Right hindlimb (tissue), 1 donor: ENCODE measurements at regions not wholly inside any gene's neighbourhood (a gene's known extent, or its start where the extent isn't known, plus 50 kb on each side); places are given as distances from the start of the nearest gene placed in this dataset.
"Not testable (repeated sequence)": the region's sequence is repeated elsewhere in the genome, so short reads cannot be mapped to it uniquely, and the experiment has no call there.

Experiments used
- DNase-seq: peaks from one replicate; pipeline ENCODE4 v3.0.0-alpha.2; 2018

GRCh38 chr2:180927030-180927686 is 53.2 kb upstream of the UBE2E3 start:
- no peak for DNase-seq

DNA sequence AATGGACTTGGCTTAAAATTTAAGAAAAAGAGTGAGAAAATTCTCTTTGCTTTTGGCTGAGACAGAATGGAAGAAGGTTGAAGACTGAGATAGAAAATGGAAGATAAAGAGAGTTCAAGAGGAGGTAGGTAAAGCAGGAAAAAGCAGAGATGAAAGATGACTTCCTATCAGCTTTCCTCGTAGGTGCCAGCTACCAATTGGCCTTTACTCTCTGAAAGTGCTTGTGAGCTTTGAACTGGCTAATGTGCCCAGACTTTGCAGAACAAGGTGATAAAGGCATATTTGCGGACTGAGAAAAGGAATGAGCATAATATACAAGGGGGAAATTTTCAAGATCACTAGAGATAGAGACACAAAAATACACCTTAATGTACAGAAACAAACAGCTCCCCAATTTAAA is 54.7 kb upstream of the UBE2E3 start:
- no peak for DNase-seq

- DNase-seq, result no peak
Measured at GRCh38 chr2:180924063-180924462, 56.3 kb upstream of the UBE2E3 start.

DNA sequence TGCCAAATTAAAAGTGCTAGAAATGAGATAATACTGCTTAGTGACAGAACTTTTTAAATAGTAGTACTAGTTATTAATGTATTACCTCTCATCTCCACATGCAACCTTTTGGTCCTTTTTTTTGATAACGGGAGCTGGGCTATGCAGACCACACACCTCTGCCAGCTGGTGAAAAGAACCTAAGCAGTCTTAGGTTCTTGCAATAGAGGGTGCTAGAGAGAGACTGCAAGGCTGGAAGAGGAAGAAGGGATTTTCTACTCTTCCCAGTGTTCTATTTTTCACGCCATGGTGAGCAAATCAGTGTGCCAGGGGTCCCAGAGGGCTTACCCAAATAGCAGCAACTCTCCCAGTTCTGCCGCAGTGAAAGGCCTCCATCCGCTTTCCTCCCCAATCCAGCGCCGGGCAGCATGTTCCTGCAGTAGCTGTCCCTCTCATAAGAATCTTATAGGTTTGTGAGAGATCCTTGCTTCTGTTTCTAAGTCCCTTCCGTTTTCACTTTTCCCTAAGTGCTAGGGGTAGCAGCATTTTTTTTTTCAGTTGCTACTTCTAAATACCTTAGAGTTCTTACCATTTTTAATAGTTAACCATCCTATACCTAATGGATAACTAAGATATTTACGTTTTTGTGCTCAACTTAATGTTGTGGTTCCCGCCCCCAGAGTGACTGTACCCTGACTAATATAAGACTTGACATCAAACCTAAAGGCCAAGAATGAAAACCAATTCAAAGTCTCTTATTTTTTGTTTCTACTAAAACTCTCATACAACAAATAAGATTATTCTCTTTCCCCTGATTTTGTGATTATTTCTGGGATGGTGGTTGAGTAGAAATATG is 69.4 kb upstream of the UBE2E3 start:
- no peak for DNase-seq

GRCh38 chr2:180907731-180908130 is 72.7 kb upstream of the UBE2E3 start:
- DNase-seq, result no peak

GRCh38 chr2:180905461-180905860 is 74.9 kb upstream of the UBE2E3 start:
- DNase-seq, result no peak

DNA sequence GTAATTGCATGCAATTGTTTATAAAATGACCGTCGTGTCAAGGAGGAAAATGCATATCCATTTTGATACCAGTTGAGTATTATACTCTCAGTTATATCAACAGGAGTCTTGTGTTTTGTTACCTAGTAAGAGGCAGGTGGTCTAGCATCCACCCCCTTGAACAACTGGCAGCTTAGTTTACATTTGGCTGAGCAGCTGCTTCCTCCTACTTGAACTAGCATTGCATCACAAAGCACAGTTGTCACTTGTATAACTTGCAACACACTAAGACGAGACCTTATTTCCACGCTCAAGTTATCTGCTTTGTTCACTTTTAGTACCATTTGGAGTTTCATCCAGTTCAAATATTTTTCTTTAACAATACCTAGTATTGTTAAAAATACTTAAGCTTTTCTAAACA is 75.4 kb upstream of the UBE2E3 start:
- peak; percentile 32 for DNase-seq

- no peak for DNase-seq
Measured at GRCh38 chr2:180901331-180901730, 79.1 kb upstream of the UBE2E3 start.

DNA sequence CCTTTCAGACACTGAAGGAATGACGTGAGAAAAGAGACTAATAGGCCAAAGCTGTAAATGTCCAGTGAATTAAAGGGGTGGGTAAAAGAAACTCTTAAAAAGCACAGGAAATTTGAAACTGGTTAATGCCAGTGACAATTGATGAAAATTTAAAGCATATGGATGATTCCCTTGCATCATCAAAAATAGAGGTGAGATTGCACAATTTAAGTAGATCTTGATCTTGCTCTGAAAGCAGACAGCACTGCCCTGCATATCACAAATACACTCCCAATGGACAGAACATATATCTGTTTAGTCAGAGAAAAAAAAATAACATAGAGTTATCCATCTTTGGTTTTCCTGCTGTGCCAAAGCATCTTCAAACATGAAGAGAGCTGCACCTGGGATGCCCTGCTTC is 86.7 kb upstream of the UBE2E3 start:
- no peak for DNase-seq

DNA sequence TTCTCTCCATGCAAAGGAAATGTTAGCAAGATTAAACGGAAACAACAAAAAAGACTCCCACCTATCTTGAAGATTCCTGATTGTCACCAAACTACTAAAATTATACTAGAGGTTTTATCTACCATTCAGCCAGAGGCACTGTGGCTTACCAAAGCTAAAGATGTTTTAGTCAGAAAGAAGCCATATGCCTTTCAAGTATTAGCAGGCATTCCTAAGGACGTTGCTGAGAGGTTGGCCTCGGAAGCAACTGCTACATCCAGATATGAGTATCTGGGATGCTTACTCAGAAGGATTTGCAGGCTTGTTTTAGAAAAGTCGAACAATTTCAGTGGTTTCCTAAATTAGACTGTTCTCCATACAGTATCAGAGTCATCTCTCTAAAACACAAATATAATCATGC is 88.3 kb upstream of the UBE2E3 start:
- no peak for DNase-seq

DNA sequence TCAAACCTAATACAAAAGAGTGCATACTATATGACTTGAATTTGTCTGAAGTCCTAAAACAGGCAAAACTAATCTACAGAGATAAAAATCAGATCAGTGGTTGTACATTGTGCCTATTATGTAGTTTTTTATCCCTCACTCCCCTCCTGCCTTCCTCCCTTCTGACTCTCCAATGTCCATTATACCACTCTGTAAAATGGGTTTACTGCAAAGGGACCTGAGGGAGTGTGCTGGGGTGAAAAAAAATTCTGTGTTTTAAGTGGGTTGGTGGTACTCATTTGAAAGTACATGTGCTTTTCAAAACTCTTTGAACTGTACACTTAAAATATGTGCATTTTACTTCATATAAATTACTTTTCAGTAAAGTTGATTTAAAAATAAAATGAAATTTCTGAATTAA is 89.0 kb upstream of the UBE2E3 start:
- no peak for DNase-seq

DNA sequence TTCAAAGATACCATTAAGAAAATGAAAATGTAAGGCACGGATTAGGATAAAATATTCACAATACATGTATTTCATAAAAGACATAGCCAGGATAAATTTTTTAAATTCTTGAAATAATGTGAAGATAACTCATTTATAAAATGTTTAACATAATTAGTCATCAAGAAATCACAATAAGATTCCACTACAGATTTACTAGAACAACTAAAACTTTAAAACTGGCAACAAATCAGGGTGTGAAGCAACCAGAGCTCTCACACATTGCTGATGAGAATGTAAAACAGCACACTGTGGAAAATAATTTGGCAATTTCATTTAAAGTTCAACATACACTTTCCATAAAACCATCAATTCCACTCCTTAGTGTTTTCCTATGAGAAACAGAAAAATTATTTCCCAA is 89.6 kb upstream of the UBE2E3 start:
- DNase-seq, result no peak

- no peak for DNase-seq
Measured at GRCh38 chr2:180882959-180883358, 97.4 kb upstream of the UBE2E3 start.

DNA sequence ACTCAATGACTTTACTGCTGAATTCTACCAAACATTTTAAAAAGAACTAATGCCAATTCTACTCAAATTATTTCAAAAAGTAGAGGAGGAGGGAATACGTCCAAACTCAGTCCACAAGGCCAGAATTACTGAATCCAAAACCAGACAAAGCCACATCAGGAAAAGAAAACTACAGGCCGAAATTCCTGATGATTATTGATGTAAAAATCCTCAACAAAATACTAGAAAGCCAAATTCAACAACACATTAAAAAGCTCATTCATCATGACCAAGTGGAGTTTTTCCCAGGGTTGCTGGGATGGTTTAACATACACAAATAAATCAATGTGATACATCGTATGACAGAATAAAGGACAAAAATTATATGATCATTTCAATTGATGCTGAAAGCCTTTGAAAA is 103.9 kb upstream of the UBE2E3 start:
- DNase-seq, result no peak

DNA sequence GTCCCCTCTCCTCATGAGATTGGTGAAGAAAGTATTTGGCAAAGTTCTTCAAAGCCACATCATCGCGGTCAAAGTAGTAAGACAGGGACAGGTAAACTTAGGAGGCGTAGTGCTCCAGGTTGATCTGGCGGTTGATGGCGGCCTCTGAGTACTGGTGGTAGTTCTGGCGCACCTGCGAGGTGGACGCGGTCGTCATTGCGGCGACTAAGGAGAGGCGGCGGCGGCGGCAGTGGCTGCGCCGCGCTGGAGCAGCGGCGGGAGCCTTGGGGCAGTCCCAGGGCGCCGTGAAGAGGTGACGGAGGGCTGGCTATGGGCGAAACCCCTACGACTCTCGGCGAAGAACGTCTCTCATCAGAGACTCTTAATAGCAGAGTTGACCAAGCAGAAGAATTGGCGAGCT is 107.2 kb upstream of the UBE2E3 start:
- no peak for DNase-seq

GRCh38 chr2:180872781-180873180 is 107.6 kb upstream of the UBE2E3 start:
- DNase-seq, result not testable (repeated sequence)

DNA sequence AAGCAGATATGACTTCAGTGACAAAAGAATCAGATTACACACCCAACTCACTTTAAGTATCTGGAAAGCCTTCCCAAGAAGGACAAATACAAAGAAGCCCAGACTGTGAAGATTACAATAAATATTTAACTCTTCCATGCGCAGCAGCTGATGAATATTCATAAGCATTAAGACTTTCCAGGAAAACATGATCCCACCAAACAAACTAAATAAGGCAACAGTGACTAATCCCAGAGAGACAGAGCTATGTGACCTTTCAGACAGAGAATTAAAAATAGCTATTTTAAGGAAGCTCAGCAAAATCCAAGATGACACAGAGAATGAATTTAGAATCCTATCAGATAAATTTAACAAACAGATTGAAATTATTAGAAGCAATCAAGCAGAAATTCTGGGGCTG is 108.2 kb upstream of the UBE2E3 start:
- DNase-seq, result no peak

DNA sequence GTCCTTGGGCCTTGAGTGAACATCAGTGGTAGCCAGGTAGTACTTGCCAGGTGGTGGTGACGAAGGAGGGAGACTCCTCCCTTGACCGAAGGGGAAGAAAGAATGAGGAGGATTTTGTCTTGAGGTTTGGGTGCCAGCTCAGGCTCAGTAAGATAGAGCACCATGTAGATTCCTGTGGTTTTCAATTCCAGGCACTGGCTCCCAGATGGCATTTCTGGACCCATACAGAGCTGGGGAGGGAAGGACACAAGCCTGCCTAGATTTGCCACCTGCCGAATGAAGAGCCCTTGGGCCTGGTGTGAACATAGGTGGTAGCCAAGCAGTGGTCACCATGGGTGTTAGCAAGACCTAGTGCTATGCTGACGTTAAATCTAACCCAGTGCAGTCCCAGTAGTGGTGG is 108.8 kb upstream of the UBE2E3 start:
- no peak for DNase-seq

GRCh38 chr2:180849851-180850250 is 130.6 kb upstream of the UBE2E3 start:
- DNase-seq, result no peak

- DNase-seq, result no peak
Measured at GRCh38 chr2:180848393-180848792, 132.0 kb upstream of the UBE2E3 start.

DNA sequence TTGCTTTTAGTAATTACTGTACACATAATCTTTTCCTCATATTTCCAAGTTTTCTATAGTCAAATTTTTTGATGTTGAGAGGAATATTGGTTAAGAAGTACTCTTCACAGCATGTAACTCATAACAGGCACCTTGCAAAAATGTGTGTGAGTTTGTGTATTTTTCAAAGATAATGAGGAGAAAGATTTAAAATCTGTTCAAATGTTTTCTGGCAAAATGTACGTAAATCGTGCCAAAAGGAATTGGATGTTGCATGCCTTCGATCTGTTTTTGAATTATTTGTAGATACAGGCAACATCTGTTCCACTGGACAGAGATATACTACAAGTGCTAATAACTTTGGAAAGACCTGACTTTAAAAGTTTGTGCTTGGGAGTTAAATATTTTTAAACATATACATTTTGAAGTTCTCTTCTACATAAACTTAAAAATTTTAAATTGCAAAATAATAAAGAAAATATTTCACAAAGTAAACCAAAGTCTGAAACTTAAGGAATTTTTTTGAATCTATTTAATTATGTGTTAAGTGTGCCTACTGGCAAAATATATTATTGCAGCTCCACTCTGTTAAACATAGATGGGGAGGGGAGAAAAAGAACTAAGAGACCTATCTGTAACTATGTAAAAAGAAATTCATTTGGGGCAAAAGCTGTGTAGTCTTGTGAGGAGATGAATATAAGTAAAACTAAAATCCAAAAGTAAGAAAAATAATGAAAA is 133.5 kb upstream of the UBE2E3 start:
- no peak for DNase-seq

- no peak for DNase-seq
Measured at GRCh38 chr2:180842461-180842860, 137.9 kb upstream of the UBE2E3 start.

DNA sequence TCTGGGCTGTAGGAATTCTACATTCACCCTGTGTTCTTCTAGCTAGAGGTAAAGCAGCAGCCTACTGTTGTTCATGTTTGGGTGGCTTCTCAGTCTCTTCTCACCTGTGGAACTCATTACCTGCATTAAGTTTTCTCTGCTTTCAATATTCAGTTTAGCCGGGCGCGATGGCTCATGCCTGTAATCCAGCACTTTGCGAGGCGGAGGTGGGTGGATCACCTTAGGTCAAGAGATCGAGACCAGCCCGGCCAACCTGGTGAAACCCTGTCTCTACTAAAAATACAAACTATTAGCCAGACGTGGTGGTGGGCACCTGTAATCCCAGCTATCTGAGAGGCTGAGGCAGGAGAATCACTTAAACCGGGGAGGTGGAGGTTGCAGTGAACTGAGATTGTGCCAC is 139.8 kb upstream of the UBE2E3 start:
- DNase-seq, result no peak

DNA sequence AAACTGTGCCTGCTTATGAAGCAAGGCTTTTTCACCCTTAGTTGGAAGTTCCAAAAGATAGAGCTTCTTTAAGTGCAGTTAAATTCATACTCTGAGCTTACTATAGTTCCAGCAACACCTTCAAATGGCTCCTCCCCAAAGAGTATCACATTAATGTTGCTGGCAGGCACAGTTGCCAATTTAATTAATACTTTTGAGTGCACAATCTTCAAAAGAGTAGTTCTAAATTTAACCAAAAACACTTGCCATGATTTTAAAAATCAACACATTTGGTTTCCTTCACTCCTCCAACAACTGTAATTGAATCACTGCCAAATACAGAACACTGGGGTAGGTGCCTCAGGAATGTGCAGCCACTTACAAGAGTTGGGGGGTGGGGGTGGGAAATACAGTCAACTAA is 150.6 kb upstream of the UBE2E3 start:
- no peak for DNase-seq
